ENCODE measurements at regions not wholly inside any gene's neighbourhood (a gene's known extent, or its start where the extent isn't known, plus 50 kb on each side); places are given as distances from the start of the nearest gene placed in this dataset.

- peak; percentile 32 for TF ChIP-seq CTCF (IDR thresholded peaks at IDR 0.05; ENCODE audit: insufficient read depth, missing control alignments)
- FAIRE-seq (no peak), DNase-seq (ENCODE audit: insufficient read length, low spot score) (no peak)
These were observed 504.9 kb downstream of the DOK5 start for GRCh38 chr20:54980103-54980960.

- TF ChIP-seq CTCF (IDR thresholded peaks at IDR 0.05; ENCODE audit: insufficient read depth, missing control alignments): no peak
- DNase-seq (ENCODE audit: insufficient read length, low spot score) (no peak), FAIRE-seq (no peak)
These were observed 474.9 kb downstream of the DOK5 start for GRCh38 chr20:54950304-54950703.

DNA sequence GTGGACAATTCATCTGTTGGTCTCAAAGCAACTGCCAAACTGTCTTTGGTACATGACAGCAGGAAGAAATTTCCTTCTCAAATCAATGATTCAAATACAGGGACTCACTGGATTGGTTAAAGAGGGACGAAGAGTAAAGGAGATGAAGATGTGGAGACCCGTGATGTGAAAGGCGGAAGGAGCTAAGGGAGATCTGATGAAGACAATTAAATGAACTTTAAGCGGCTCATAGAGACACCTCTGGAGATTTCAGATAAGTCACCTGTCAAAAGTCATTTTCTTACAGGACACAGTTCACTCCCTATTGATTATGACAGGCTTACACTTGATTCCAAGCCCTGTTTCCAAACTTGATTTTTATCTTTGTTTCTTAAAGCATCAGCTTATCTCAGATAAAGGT lies 466.3 kb downstream of the DOK5 start:
- no peak for TF ChIP-seq CTCF (IDR thresholded peaks at IDR 0.05; ENCODE audit: insufficient read depth, missing control alignments)
- FAIRE-seq: no peak
- DNase-seq (ENCODE audit: insufficient read length, low spot score): no peak

- FAIRE-seq (no peak), DNase-seq (ENCODE audit: insufficient read length, low spot score) (no peak)
- no peak for TF ChIP-seq CTCF (IDR thresholded peaks at IDR 0.05; ENCODE audit: insufficient read depth, missing control alignments)
These were observed 465.1 kb downstream of the DOK5 start for GRCh38 chr20:54940522-54940921.

- DNase-seq (ENCODE audit: insufficient read length, low spot score): no peak
- no peak for TF ChIP-seq CTCF (IDR thresholded peaks at IDR 0.05; ENCODE audit: insufficient read depth, missing control alignments)
- FAIRE-seq: no peak
These were observed 463.3 kb downstream of the DOK5 start for GRCh38 chr20:54938707-54939106.

- FAIRE-seq (no peak), DNase-seq (ENCODE audit: insufficient read length, low spot score) (no peak)
- no peak for TF ChIP-seq CTCF (IDR thresholded peaks at IDR 0.05; ENCODE audit: insufficient read depth, missing control alignments)
These were observed 458.0 kb downstream of the DOK5 start for GRCh38 chr20:54933212-54933904.

DNA sequence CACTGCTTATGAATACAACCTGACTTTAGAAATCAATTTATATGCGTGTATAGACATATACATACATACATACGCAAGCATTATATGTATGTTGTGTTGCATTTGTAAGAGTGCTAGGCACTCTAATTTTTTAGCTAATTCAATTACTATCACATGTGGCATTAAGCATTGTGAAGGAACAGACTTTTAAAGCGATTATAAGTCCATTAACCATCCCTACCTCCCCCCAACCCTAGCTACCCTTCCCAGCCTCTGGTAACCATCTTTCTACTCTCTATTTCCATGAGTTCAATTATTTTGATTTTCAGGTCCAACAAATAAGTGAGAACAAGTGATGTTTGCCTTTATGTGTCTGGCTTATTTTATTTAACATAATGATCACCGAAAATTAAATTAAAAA lies 453.8 kb downstream of the DOK5 start:
- no peak for TF ChIP-seq CTCF (IDR thresholded peaks at IDR 0.05; ENCODE audit: insufficient read depth, missing control alignments)
- FAIRE-seq: no peak
- DNase-seq (ENCODE audit: insufficient read length, low spot score): no peak

Measured in D721Med (cell line).